HCT116 (cell line): ENCODE measurements at regions not wholly inside any gene's neighbourhood (a gene's known extent, or its start where the extent isn't known, plus 50 kb on each side); places are given as distances from the start of the nearest gene placed in this dataset.

Source experiments
- ATAC-seq: fragments of 200-7000 bp; cut with Tn5 transposase; 2 replicates; pipeline ENCODE4 v1.9.1; 2020; ENCODE audit warnings: mild to moderate bottlenecking, moderate library complexity
- BruUV-seq: library from RNA; stranded (reverse); fragments of 400-500 nt; replicated peaks from 2 replicates; lab custom pipeline; 2021; lab: Mats Ljungman, UMichigan
- CTCF ChIA-PET: fragments of 300-600 bp; sonication (Branson Sonifier 250); formaldehyde crosslinking; loops from one replicate; lab custom pipeline; 2021; ENCODE audit warnings: antibody characterized with exemption; lab: Charles Lee
- POLR2A ChIA-PET: fragments of 300-600, 350-600 bp; sonication (Branson Sonifier 250); formaldehyde crosslinking; loops from one replicate; lab custom pipeline; 2021; ENCODE audit warnings: antibody characterized with exemption; lab: Charles Lee
- RAD21 ChIA-PET, 2 experiments: fragments of 300-600 bp; sonication (Branson Sonifier 250); formaldehyde crosslinking; loops; one replicate each; lab custom pipeline; 2023; ENCODE audit warnings: low total read pairs in 2 of 2; ENCODE audit not compliant: uncharacterized antibody in 2 of 2, unreplicated experiment in 2 of 2, low non-redundant PET in 1 of 2; lab: Charles Lee
- DNase-seq: peaks from one replicate; pipeline ENCODE4 v3.0.0-alpha.2; 2010; ENCODE audit warnings: low read depth, low spot score
- H2AFZ ChIP-seq: fragments of 200-600 bp; shearing (Covaris generic), sonication (generic); 2 replicates; pipeline ENCODE4 v1.6.1; 2017; ENCODE audit warnings: low read depth, mixed run types, mixed read lengths, antibody characterized with exemption, low read length; ENCODE audit not compliant: poor library complexity, severe bottlenecking
- H3K27ac ChIP-seq: 2 replicates; pipeline ENCODE4 v1.5.1; 2012; ENCODE audit warnings: low read depth, low read length
- H3K27me3 ChIP-seq: fragments of 200-600 bp; sonication (generic); 2 replicates; pipeline ENCODE4 v1.6.1; 2016; ENCODE audit warnings: mixed run types, low read length, mixed read lengths; ENCODE audit not compliant: insufficient read depth
- H3K36me3 ChIP-seq, 2 experiments: fragments of 200-500 bp in 1 of 2; fragments of 200-600 bp in 1 of 2; sonication (Bioruptor generic) in 1 of 2; sonication (generic) in 1 of 2; 2 replicates each; pipeline versions ENCODE4 v1.5.1 to v1.6.1; 2014 to 2016; ENCODE audit warnings: low read length in 2 of 2, inconsistent platforms in 1 of 2, mixed read lengths in 1 of 2, mixed run types in 1 of 2; ENCODE audit not compliant: insufficient read depth in 2 of 2, control insufficient read depth in 1 of 2
- H3K4me1 ChIP-seq, 2 experiments: fragments of 200-600 bp in 1 of 2; sonication (generic) in 1 of 2; 2 replicates each; pipeline versions ENCODE4 v1.5.1 to v1.6.1; 2012 to 2017; ENCODE audit warnings: low read length in 2 of 2, inconsistent platforms in 1 of 2, mild to moderate bottlenecking in 1 of 2, mixed read lengths in 1 of 2, mixed run types in 1 of 2, moderate library complexity in 1 of 2; ENCODE audit not compliant: insufficient read depth in 2 of 2, control insufficient read depth in 1 of 2
- H3K4me2 ChIP-seq: fragments of 200-600 bp; sonication (generic); 2 replicates; pipeline ENCODE4 v1.6.1; 2017; ENCODE audit warnings: mixed run types, low read length, mixed read lengths
- H3K4me3 ChIP-seq, 2 experiments: fragments of 200-600 bp in 1 of 2; sonication (generic) in 1 of 2; replicated peaks in 1 of 2; 2 replicates each; pipeline ENCODE4 v1.5.1; 2011 to 2016; ENCODE audit warnings: low read length in 2 of 2, control low read depth in 1 of 2, low read depth in 1 of 2, mild to moderate bottlenecking in 1 of 2, mixed read lengths in 1 of 2, mixed run types in 1 of 2
- H3K79me2 ChIP-seq: fragments of 200-600 bp; sonication (generic); 2 replicates; pipeline ENCODE4 v1.6.1; 2017; ENCODE audit warnings: mild to moderate bottlenecking, mixed run types, low read length, moderate library complexity, mixed read lengths; ENCODE audit not compliant: insufficient read depth
- H3K9ac ChIP-seq: fragments of 200-600 bp; sonication (generic); 2 replicates; pipeline ENCODE4 v1.6.1; 2016; ENCODE audit warnings: low read length, mixed read lengths
- H3K9me2 ChIP-seq: fragments of 200-600 bp; sonication (generic), shearing (Covaris generic); 2 replicates; pipeline ENCODE4 v1.6.1; 2017; ENCODE audit warnings: mixed run types, mild to moderate bottlenecking, moderate library complexity; ENCODE audit not compliant: insufficient read depth
- H3K9me3 ChIP-seq, 2 experiments: fragments of 200-500 bp in 1 of 2; fragments of 200-600 bp in 1 of 2; sonication (Bioruptor generic) in 1 of 2; sonication (generic) in 1 of 2; 2 replicates each; pipeline ENCODE4 v1.6.1; 2014 to 2017; ENCODE audit warnings: low read length in 2 of 2, mixed read lengths in 2 of 2, inconsistent platforms in 1 of 2, low read depth in 1 of 2, mild to moderate bottlenecking in 1 of 2, mixed run types in 1 of 2, moderate library complexity in 1 of 2; ENCODE audit not compliant: control insufficient read depth in 1 of 2, insufficient read depth in 1 of 2
- H4K20me1 ChIP-seq: fragments of 200-600 bp; sonication (generic), shearing (Covaris generic); 2 replicates; pipeline ENCODE4 v1.6.1; 2017; ENCODE audit warnings: mixed run types, mild to moderate bottlenecking, moderate library complexity; ENCODE audit not compliant: insufficient read depth
- EGR1 ChIP-seq: IDR thresholded peaks from 2 replicates; pipeline ENCODE4 v1.6.1; 2012; ENCODE audit warnings: low read depth
- EZH2phosphoT487 ChIP-seq: fragments of 200-600 bp; IDR thresholded peaks from 2 replicates; pipeline ENCODE4 v1.6.1; 2018; ENCODE audit warnings: antibody characterized with exemption, borderline replicate concordance
- intact Hi-C: fragments of 100-400 bp; cut with micrococcal nuclease; formaldehyde crosslinking; loops from 2 replicates; pipeline ENCODE4 v1.10.0; 2022
- TF ChIP-seq, protein P1 (sequence below): IDR thresholded peaks from 2 replicates; pipeline ENCODE4 v1.6.1; 2012

DNA sequence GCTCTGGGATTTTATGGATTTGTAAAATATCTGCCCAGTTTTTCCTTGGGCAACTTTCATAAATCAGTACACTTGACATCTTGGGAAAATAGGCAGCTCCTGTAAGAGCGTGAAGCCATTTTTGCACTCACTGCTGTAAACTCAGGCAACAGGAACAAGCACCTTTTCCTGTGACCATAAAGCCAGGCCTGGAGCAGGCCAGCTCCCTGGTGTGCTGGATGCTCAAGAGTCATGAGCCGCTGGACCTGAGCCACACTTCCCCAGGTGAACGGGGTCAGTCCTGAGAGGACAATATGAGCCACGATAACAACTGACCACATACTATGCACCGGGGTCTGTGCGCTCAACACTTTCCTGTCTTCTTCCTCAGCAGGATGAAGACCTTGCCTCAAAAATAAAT, 158.2 kb downstream of the NUP210 start:
- Histone ChIP-seq H3K79me2 (no peaks in the 10 kb centered on the region), H4K20me1 (no peaks in the 10 kb centered on the region), H3K27ac (no peak overlapping the region), H3K9ac (no peak overlapping the region), H2AFZ (no peak overlapping the region), H3K36me3 (no peaks in the 10 kb centered on the region), H3K9me3 (no peaks in the 10 kb centered on the region), H3K4me1 (peaks cover 0 to 7% of the 10 kb centered on the region in 2 experiments; a peak in 2 of 4 replicates), H3K4me3 (no peak overlapping the region), H3K4me2 (no peak overlapping the region), H3K9me2 (no peaks in the 10 kb centered on the region), H3K27me3 (no peaks in the 10 kb centered on the region)
- TF ChIP-seq, protein P1, sequence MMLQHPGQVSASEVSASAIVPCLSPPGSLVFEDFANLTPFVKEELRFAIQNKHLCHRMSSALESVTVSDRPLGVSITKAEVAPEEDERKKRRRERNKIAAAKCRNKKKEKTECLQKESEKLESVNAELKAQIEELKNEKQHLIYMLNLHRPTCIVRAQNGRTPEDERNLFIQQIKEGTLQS: no peak
- no peak for TF ChIP-seq EZH2phosphoT487
- TF ChIP-seq EGR1: no peak
- POLR2A ChIA-PET: no interaction called here
- no TSS peak for BruUV-seq
- intact Hi-C loops: no loop called here
- no peak for ATAC-seq
- no peak for DNase-seq
- RAD21 ChIA-PET: no interaction called here
- CTCF ChIA-PET: interaction anchor here (1.1 to 1.7 kb wide), 2 partner anchors 22 to 32 kb away, joined by 3 to 4 read pairs; no protein-coding TSS in a partner anchor

DNA sequence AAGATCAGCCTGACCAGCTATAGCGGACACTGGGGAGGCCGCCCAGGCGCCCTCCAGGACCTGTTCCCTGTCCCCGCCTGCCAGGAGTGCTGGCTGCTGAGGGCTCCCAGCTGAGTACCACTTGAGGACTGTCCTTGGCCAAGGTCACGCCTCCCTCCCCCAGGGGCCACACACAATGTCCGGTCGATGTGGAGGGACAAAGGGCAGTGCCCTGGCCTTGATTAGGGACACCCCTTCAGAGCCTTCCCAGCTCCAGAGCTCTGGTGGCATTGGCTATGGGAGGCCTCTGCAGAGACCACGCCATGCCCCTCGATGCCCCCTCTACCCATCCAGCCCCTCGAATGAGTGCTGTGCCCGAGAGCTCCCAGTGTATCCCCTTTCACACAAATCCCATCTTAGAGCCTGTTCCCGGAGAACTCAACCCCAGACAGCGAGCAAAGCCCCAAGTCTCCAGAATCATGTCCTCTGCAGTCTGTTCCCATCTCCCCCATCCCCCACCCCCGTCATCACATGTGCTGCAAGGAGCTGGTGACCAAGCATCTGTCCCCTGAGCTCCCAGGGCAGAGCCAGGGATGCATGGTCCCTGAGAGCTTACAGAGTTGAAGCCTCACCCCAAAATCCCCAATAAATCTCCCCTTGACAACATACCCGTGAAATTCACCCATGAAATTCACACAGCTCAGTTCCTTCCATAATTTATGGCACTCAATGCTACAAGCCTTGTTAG, 158.9 kb downstream of the NUP210 start:
- no TSS peak for BruUV-seq
- no peak for DNase-seq
- Histone ChIP-seq H3K4me1 (peaks cover 0 to 7% of the 10 kb centered on the region in 2 experiments; a peak in 2 of 4 replicates), H3K36me3 (no peaks in the 10 kb centered on the region), H3K27ac (no peak overlapping the region), H3K79me2 (no peaks in the 10 kb centered on the region), H3K9me2 (no peaks in the 10 kb centered on the region), H3K9ac (no peak overlapping the region), H2AFZ (no peak overlapping the region), H3K4me3 (no peak overlapping the region), H3K4me2 (no peak overlapping the region), H3K27me3 (no peaks in the 10 kb centered on the region), H4K20me1 (no peaks in the 10 kb centered on the region), H3K9me3 (no peaks in the 10 kb centered on the region)
- ChIA-PET CTCF (interaction anchor here (0.8 to 1.7 kb wide), 3 partner anchors 10 to 32 kb away, joined by 3 to 4 read pairs (median 3); no protein-coding TSS in a partner anchor), POLR2A (no interaction called here), RAD21 (interaction anchor here in 1 of 2 experiments (0.6 kb wide), 1 partner anchor 193 kb away, joined by 3 read pairs; no protein-coding TSS in a partner anchor)
- intact Hi-C loops: no loop called here
- ATAC-seq: no peak
- TF ChIP-seq EGR1: no peak
